Panc1 (cell line): ENCODE measurements at regions not wholly inside any gene's neighbourhood (a gene's known extent, or its start where the extent isn't known, plus 50 kb on each side); places are given as distances from the start of the nearest gene placed in this dataset.

Experiments
- SIN3A ChIP-seq: IDR thresholded peaks from 2 replicates; pipeline ENCODE4 v1.6.1; 2012; ENCODE audit warnings: low read depth, mild to moderate bottlenecking, low read length, moderate library complexity, borderline replicate concordance; ENCODE audit not compliant: insufficient read depth
- TF ChIP-seq, protein P1 (sequence below): fragments of 450-650 bp; IDR thresholded peaks from 2 replicates; pipeline ENCODE4 v1.5.1; 2017; ENCODE audit warnings: mild to moderate bottlenecking
- TF ChIP-seq, protein P2 (sequence below), 2 experiments: IDR thresholded peaks; 2 replicates each; pipeline ENCODE4 v1.6.1; 2011 to 2012; ENCODE audit warnings: low read depth in 2 of 2, control low read depth in 1 of 2, low read length in 1 of 2, mild to moderate bottlenecking in 1 of 2, moderate library complexity in 1 of 2; ENCODE audit not compliant: insufficient read depth in 1 of 2

DNA sequence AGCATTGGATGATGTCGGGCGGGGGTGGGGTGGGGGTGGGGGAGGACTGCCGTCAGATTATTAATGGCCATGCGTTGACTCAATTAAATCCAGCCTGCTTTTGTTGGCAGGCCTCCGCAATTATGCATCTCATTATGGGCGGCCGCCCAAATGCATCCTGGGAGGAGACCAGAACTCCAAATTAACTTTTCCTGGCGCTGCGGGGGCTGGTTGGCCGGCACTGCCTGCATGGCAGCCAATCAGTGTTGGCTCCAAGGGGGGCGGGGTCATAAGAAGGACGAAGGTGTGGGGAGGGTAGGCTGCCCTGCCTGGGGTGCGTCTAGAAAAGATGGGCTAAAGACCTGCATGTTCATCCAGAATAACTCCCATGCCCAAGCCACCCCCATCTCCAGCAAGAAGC, 83.9 kb upstream of the PAX2 start:
- TF ChIP-seq, protein P1, sequence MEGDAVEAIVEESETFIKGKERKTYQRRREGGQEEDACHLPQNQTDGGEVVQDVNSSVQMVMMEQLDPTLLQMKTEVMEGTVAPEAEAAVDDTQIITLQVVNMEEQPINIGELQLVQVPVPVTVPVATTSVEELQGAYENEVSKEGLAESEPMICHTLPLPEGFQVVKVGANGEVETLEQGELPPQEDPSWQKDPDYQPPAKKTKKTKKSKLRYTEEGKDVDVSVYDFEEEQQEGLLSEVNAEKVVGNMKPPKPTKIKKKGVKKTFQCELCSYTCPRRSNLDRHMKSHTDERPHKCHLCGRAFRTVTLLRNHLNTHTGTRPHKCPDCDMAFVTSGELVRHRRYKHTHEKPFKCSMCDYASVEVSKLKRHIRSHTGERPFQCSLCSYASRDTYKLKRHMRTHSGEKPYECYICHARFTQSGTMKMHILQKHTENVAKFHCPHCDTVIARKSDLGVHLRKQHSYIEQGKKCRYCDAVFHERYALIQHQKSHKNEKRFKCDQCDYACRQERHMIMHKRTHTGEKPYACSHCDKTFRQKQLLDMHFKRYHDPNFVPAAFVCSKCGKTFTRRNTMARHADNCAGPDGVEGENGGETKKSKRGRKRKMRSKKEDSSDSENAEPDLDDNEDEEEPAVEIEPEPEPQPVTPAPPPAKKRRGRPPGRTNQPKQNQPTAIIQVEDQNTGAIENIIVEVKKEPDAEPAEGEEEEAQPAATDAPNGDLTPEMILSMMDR, result no peak
- TF ChIP-seq, protein P2, sequence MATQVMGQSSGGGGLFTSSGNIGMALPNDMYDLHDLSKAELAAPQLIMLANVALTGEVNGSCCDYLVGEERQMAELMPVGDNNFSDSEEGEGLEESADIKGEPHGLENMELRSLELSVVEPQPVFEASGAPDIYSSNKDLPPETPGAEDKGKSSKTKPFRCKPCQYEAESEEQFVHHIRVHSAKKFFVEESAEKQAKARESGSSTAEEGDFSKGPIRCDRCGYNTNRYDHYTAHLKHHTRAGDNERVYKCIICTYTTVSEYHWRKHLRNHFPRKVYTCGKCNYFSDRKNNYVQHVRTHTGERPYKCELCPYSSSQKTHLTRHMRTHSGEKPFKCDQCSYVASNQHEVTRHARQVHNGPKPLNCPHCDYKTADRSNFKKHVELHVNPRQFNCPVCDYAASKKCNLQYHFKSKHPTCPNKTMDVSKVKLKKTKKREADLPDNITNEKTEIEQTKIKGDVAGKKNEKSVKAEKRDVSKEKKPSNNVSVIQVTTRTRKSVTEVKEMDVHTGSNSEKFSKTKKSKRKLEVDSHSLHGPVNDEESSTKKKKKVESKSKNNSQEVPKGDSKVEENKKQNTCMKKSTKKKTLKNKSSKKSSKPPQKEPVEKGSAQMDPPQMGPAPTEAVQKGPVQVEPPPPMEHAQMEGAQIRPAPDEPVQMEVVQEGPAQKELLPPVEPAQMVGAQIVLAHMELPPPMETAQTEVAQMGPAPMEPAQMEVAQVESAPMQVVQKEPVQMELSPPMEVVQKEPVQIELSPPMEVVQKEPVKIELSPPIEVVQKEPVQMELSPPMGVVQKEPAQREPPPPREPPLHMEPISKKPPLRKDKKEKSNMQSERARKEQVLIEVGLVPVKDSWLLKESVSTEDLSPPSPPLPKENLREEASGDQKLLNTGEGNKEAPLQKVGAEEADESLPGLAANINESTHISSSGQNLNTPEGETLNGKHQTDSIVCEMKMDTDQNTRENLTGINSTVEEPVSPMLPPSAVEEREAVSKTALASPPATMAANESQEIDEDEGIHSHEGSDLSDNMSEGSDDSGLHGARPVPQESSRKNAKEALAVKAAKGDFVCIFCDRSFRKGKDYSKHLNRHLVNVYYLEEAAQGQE (IDR thresholded peaks at IDR 0.05; ENCODE audit: insufficient read depth in 1 of 2, low read depth in 2 of 2, low read length in 1 of 2), result no peak
- TF ChIP-seq SIN3A, result no peak
